ENCODE measurements at regions not wholly inside any gene's neighbourhood (a gene's known extent, or its start where the extent isn't known, plus 50 kb on each side); places are given as distances from the start of the nearest gene placed in this dataset.

DNA sequence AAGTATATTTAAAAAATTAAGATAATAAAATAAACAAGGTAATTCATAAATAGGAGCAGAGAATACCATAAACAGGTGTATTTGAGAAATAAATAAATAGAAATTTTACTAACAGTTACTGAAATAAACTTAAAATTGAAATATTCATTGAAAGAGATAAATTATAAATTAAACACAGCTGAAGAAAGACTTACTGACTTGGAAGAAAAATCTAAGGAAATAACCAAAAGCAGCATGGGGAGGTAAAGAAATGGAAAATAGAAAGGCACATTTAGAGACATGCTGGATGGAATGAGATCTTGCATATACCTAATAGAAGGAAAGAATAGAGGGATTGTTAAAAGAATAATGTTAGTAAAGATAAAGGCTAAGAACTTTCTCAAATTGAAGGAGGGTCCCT lies 96.3 kb downstream of the SOX11 start:
- no peaks in the 10 kb centered on the region for H3K27me3 ChIP-seq
- DNase-seq, result no peak
- peaks cover 6% of the 10 kb centered on the region for H3K9me3 ChIP-seq
- H3K4me1 ChIP-seq, result no peaks in the 10 kb centered on the region
- H3K4me3 ChIP-seq, result no peak overlapping the region
- intact Hi-C loops (cut with DNase I), result no loop called here
- no peaks in the 10 kb centered on the region for H3K36me3 ChIP-seq
- H3K27ac ChIP-seq, result no peak overlapping the region
- H3K9ac ChIP-seq (ENCODE audit: low read depth in 2 of 2, low read length in 2 of 2), result no peak overlapping the region
- TF ChIP-seq, protein P1, sequence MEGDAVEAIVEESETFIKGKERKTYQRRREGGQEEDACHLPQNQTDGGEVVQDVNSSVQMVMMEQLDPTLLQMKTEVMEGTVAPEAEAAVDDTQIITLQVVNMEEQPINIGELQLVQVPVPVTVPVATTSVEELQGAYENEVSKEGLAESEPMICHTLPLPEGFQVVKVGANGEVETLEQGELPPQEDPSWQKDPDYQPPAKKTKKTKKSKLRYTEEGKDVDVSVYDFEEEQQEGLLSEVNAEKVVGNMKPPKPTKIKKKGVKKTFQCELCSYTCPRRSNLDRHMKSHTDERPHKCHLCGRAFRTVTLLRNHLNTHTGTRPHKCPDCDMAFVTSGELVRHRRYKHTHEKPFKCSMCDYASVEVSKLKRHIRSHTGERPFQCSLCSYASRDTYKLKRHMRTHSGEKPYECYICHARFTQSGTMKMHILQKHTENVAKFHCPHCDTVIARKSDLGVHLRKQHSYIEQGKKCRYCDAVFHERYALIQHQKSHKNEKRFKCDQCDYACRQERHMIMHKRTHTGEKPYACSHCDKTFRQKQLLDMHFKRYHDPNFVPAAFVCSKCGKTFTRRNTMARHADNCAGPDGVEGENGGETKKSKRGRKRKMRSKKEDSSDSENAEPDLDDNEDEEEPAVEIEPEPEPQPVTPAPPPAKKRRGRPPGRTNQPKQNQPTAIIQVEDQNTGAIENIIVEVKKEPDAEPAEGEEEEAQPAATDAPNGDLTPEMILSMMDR (IDR thresholded peaks at IDR 0.05), result no peak

DNA sequence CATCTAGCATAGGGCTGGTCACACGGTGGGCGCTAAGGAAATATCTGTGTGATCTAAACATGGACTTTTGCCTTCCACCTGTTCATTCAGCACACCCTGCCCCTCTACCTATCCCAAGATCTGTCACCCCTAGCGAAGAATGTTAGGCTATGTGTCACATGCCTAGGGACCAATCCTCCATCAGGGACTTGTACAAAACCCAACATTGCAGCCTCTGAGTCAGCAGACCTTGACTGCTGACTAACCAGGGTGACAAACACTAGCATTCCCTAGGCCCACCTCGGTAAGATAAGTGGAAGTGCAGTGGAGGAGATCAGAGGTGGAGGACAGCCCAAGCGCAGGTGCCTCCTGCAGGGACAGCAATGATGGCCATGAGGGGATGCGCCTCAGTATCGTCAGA lies 99.2 kb downstream of the SOX11 start:
- Histone ChIP-seq H3K4me3 (no peak overlapping the region), H3K27ac (no peak overlapping the region), H3K27me3 (no peaks in the 10 kb centered on the region), H3K9ac (ENCODE audit: low read depth in 2 of 2, low read length in 2 of 2) (no peak overlapping the region), H3K36me3 (no peaks in the 10 kb centered on the region), H3K9me3 (no peaks in the 10 kb centered on the region), H3K4me1 (no peaks in the 10 kb centered on the region)
- intact Hi-C loops (cut with DNase I), result no loop called here
- TF ChIP-seq, protein P1 (IDR thresholded peaks at IDR 0.05), result no peak
- DNase-seq, result no peak

DNA sequence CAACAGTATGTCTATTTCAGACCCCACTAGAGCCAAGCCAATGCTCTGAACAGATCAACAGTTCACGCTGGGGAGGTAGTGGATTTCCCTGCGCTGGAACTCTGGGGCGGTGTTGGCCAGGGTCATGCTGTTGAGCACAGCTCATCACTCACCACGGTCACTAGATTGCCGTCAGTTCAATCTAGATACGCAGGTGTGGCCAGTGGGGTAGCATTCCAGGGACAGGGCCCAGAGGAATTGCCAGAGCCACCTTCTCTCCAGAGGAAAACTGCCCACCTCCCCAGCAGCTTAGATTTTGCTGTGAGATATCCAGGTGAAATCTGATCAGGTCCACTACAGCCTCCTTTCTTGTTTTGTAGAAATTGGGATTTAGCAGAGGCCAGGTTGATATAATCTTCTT lies 101.8 kb downstream of the SOX11 start:
- TF ChIP-seq, protein P1 (IDR thresholded peaks at IDR 0.05), result no peak
- intact Hi-C loops (cut with DNase I), result no loop called here
- Histone ChIP-seq H3K27ac (no peak overlapping the region), H3K27me3 (no peaks in the 10 kb centered on the region), H3K9ac (ENCODE audit: low read depth in 2 of 2, low read length in 2 of 2) (no peak overlapping the region), H3K9me3 (no peaks in the 10 kb centered on the region), H3K4me1 (no peaks in the 10 kb centered on the region), H3K4me3 (no peak overlapping the region), H3K36me3 (no peaks in the 10 kb centered on the region)
- DNase-seq, result no peak

DNA sequence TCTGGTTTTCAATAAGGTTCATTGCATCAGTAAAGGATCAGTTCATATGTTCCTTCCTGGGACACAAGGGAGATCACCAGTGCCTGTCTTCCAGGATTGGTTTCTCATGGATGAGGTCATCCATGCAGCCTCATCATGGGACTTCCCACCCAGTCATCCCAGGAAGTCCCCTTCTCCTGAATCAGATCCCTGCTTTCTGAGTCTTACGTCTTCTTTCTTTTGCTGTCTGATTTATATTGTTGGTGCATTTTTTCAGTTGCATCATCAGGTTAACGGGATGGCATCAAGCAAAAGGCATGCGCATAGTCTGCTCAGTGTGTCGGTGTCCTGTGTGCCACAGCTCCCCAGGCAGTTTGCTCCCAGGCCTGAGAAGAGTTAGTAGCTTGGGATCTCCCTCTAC lies 105.9 kb downstream of the SOX11 start:
- TF ChIP-seq, protein P1 (IDR thresholded peaks at IDR 0.05), result no peak
- no peak overlapping the region for H3K9ac ChIP-seq (ENCODE audit: low read depth in 2 of 2, low read length in 2 of 2)
- no peaks in the 10 kb centered on the region for H3K36me3 ChIP-seq
- no peaks in the 10 kb centered on the region for H3K9me3 ChIP-seq
- intact Hi-C loops (cut with DNase I), result no loop called here
- no peak overlapping the region for H3K27ac ChIP-seq
- H3K4me1 ChIP-seq, result no peaks in the 10 kb centered on the region
- no peak overlapping the region for H3K4me3 ChIP-seq
- H3K27me3 ChIP-seq, result no peaks in the 10 kb centered on the region
- no peak for DNase-seq

DNA sequence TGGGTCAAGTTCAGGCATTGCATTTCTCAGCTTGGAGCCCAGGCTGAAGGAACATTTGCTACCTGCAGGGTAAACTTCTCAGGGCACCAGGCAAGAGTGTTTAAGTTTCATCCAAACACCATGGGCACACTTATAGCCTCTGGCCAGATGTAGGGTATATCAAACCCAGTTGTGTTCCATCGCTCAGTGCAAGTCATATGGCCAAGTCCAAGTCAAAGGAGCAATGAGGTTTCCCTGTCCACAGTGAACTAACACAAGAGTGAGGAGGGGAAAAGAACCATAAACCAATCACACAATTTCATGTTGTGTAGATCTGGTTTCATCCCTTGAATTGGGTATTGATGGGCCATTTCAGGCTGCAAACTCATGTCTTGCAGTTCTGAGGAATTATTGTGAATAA lies 107.2 kb downstream of the SOX11 start:
- Histone ChIP-seq H3K4me3 (no peak overlapping the region), H3K36me3 (no peaks in the 10 kb centered on the region), H3K9me3 (no peaks in the 10 kb centered on the region), H3K4me1 (no peaks in the 10 kb centered on the region), H3K9ac (ENCODE audit: low read depth in 2 of 2, low read length in 2 of 2) (no peak overlapping the region), H3K27ac (no peak overlapping the region), H3K27me3 (no peaks in the 10 kb centered on the region)
- intact Hi-C loops (cut with DNase I), result no loop called here
- no peak for DNase-seq
- TF ChIP-seq, protein P1 (IDR thresholded peaks at IDR 0.05), result no peak

DNA sequence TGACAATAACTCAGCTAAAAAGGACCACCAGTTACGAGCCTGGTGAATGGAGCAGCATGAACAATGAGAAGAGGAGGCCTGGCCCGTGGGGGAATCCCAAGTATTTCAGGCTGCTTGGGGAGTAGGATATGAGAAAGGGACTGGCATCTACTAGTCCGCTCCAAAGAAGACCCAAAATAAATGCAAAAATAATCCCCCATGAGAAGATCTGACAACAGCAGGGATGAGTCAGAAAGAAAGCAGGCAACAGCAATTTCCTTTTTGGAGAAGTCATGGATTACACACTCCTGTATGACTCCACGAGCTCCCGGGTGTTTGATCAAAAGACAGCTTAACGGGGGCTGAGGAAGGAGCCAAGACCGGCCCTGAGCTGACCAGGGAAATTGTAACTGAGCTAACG lies 111.4 kb downstream of the SOX11 start:
- Histone ChIP-seq H3K36me3 (no peaks in the 10 kb centered on the region), H3K9me3 (no peaks in the 10 kb centered on the region), H3K27ac (no peak overlapping the region), H3K4me1 (no peaks in the 10 kb centered on the region), H3K4me3 (no peak overlapping the region), H3K27me3 (no peaks in the 10 kb centered on the region), H3K9ac (ENCODE audit: low read depth in 2 of 2, low read length in 2 of 2) (no peak overlapping the region)
- intact Hi-C loops (cut with DNase I), result no loop called here
- DNase-seq, result no peak
- TF ChIP-seq, protein P1 (IDR thresholded peaks at IDR 0.05), result no peak
